ENCODE measurements at regions not wholly inside any gene's neighbourhood (a gene's known extent, or its start where the extent isn't known, plus 50 kb on each side); places are given as distances from the start of the nearest gene placed in this dataset.

- TF ChIP-seq, protein P1, sequence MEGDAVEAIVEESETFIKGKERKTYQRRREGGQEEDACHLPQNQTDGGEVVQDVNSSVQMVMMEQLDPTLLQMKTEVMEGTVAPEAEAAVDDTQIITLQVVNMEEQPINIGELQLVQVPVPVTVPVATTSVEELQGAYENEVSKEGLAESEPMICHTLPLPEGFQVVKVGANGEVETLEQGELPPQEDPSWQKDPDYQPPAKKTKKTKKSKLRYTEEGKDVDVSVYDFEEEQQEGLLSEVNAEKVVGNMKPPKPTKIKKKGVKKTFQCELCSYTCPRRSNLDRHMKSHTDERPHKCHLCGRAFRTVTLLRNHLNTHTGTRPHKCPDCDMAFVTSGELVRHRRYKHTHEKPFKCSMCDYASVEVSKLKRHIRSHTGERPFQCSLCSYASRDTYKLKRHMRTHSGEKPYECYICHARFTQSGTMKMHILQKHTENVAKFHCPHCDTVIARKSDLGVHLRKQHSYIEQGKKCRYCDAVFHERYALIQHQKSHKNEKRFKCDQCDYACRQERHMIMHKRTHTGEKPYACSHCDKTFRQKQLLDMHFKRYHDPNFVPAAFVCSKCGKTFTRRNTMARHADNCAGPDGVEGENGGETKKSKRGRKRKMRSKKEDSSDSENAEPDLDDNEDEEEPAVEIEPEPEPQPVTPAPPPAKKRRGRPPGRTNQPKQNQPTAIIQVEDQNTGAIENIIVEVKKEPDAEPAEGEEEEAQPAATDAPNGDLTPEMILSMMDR (IDR thresholded peaks at IDR 0.05), result no peak
- TF ChIP-seq REST (IDR thresholded peaks at IDR 0.05; ENCODE audit: insufficient read depth in 1 of 2, low read depth in 2 of 2, low read length in 1 of 2), result no peak
Measured at GRCh38 chr1:79693441-79694114, 687.0 kb upstream of the ADGRL4 start.

Measured in Panc1 (cell line).